AG04450 (cell line): ENCODE measurements at regions not wholly inside any gene's neighbourhood (a gene's known extent, or its start where the extent isn't known, plus 50 kb on each side); places are given as distances from the start of the nearest gene placed in this dataset.

Experiments used
- CTCF ChIA-PET: fragments of 300-600, 350-600 bp; formaldehyde crosslinking; extraction: SDS; loops from one replicate; lab custom pipeline; 2022; ENCODE audit warnings: antibody characterized with exemption, inconsistent platforms; lab: Charles Lee
- POLR2A ChIA-PET: fragments of 350-600 bp; formaldehyde crosslinking; extraction: SDS; loops from one replicate; lab custom pipeline; 2021; ENCODE audit warnings: antibody characterized with exemption, inconsistent platforms; lab: Yijun Ruan, JAX
- DNase-seq: peaks from one replicate; pipeline ENCODE4 v3.0.0-alpha.2; 2011; ENCODE audit warnings: low read depth, low spot score
- H3K27ac ChIP-seq: one replicate; pipeline ENCODE4 v1.5.1; 2012; ENCODE audit warnings: low read depth, low read length, control low read depth
- H3K27me3 ChIP-seq: one replicate; pipeline ENCODE4 v1.6.0; 2012; ENCODE audit warnings: low read length; ENCODE audit not compliant: control insufficient read depth, insufficient read depth
- H3K4me3 ChIP-seq: 2 replicates; pipeline ENCODE4 v1.5.1; 2011; ENCODE audit warnings: mild to moderate bottlenecking, low read depth, low read length, control low read depth
- H3K9me3 ChIP-seq: 2 replicates; pipeline ENCODE4 v1.5.1; 2012; ENCODE audit warnings: low read length; ENCODE audit not compliant: control insufficient read depth, insufficient read depth
- TF ChIP-seq, protein P1 (sequence below): IDR thresholded peaks from 2 replicates; pipeline ENCODE4 v1.5.1; 2011; ENCODE audit warnings: low read depth, low read length, control low read depth, inconsistent platforms

DNA sequence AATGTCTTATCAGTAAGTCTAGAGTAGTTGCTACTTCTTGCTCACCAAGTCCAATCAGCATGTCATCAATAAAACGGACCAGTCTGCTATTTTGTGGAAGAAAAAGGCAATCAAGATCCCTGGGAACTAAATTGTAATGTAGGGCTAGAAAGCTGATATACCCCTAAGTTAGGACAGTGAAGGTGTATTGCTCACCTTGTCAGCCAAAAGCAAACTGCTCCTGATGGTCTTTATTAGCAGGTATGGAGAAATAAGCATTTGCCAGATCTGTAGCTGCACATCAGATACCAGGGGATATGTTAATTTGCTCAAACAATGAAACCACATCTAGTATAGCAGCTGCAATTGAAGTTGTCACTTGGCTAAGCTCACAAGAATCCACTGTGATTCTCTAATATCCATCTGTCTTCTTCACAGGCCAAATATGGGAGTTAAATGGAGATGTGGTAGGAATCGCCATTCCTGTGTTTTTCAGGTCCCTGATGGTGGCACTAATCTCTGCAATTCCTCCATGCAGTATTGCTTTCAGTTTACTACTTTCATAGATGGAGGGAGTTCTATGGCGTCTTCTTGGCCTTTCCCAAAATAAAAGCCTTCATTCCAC, 75.0 kb downstream of the TMEM237 start:
- TF ChIP-seq, protein P1, sequence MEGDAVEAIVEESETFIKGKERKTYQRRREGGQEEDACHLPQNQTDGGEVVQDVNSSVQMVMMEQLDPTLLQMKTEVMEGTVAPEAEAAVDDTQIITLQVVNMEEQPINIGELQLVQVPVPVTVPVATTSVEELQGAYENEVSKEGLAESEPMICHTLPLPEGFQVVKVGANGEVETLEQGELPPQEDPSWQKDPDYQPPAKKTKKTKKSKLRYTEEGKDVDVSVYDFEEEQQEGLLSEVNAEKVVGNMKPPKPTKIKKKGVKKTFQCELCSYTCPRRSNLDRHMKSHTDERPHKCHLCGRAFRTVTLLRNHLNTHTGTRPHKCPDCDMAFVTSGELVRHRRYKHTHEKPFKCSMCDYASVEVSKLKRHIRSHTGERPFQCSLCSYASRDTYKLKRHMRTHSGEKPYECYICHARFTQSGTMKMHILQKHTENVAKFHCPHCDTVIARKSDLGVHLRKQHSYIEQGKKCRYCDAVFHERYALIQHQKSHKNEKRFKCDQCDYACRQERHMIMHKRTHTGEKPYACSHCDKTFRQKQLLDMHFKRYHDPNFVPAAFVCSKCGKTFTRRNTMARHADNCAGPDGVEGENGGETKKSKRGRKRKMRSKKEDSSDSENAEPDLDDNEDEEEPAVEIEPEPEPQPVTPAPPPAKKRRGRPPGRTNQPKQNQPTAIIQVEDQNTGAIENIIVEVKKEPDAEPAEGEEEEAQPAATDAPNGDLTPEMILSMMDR = no peak
- POLR2A ChIA-PET = no interaction called here
- Histone ChIP-seq H3K27ac (no peak overlapping the region), H3K9me3 (no peaks in the 10 kb centered on the region), H3K27me3 (no peaks in the 10 kb centered on the region), H3K4me3 (no peak overlapping the region)
- no peak for DNase-seq
- CTCF ChIA-PET = interaction anchor here (1.3 kb wide), 1 partner anchor 15 kb away, joined by 3 read pairs; no protein-coding TSS in a partner anchor

DNA sequence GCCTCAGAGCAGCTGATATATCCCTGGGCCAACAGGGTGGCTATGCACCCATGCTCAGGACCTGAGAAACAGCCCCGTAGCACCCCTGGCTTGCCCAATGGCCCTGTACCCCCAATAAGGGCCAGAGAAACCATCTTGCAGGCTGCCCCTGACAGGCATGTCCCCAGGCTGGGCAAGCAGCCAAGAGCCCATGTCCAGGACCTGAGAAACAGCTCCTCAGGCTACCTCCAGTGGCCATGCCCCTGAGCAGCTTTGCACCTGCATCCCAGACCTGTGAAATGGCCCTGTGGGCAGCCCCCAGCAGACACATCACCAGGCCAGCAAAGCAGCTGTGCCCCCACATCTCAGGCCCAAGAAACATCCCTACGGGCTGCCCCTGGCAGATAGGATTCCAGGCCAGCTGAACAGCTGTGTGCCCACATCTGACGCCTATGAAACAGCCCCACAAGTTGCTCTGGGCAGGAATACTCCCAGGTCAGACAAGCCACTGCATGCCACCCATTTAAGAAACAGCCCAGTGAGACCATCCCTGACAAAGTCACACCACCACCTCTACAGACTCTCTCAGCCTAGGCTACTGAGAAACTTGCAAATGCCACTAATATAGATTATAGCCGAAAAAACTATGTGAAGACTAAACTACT, 84.1 kb downstream of the TMEM237 start:
- H3K4me3 ChIP-seq = no peak overlapping the region
- TF ChIP-seq, protein P1 = no peak
- no peaks in the 10 kb centered on the region for H3K9me3 ChIP-seq
- H3K27ac ChIP-seq = no peak overlapping the region
- ChIA-PET CTCF (no interaction called here), POLR2A (no interaction called here)
- DNase-seq = no peak
- H3K27me3 ChIP-seq = no peaks in the 10 kb centered on the region

DNA sequence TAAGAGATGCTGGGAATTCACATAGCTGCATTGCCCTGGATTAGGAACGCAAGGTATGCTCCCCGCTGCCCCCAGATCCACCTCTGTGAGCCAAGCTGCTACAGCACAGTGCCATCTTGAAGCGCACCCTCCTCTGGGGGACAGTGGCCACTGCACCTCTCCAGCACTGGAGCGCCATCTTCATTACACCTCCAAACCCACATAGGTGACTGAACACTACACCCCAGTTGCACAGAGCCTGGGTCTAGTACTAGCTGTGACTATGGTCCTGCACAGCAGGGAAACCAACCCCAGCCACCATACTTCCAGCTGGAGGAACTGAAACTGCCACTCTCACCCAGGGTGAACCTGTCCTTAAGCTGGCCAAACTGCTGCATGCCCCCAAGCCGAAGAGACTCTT, 84.6 kb downstream of the TMEM237 start:
- H3K4me3 ChIP-seq = no peak overlapping the region
- POLR2A ChIA-PET = no interaction called here
- DNase-seq = no peak
- H3K27ac ChIP-seq = no peak overlapping the region
- no peaks in the 10 kb centered on the region for H3K27me3 ChIP-seq
- TF ChIP-seq, protein P1 = no peak
- CTCF ChIA-PET = no interaction called here
- no peaks in the 10 kb centered on the region for H3K9me3 ChIP-seq

DNA sequence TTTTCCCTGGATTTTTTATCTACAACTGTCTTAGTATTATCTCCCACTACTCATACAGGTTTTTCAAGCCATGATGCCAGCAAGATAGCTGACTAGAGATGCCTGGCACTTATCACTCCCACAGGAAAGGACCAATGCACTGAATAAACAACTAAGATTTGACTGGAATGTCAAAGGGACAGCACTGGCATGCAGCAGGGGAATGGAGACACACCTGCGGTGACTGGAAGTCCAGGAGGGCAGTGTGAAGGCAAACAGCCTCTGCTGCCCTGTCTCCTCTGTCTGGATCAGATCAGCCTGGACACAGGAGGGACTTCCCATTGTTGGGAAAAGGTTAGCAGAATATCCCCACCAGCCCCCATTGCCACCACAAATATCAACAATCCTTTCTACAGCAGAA, 85.1 kb downstream of the TMEM237 start:
- no peak for DNase-seq
- no peaks in the 10 kb centered on the region for H3K9me3 ChIP-seq
- TF ChIP-seq, protein P1 = no peak
- POLR2A ChIA-PET = no interaction called here
- no peaks in the 10 kb centered on the region for H3K27me3 ChIP-seq
- no peak overlapping the region for H3K27ac ChIP-seq
- CTCF ChIA-PET = no interaction called here
- H3K4me3 ChIP-seq = no peak overlapping the region

DNA sequence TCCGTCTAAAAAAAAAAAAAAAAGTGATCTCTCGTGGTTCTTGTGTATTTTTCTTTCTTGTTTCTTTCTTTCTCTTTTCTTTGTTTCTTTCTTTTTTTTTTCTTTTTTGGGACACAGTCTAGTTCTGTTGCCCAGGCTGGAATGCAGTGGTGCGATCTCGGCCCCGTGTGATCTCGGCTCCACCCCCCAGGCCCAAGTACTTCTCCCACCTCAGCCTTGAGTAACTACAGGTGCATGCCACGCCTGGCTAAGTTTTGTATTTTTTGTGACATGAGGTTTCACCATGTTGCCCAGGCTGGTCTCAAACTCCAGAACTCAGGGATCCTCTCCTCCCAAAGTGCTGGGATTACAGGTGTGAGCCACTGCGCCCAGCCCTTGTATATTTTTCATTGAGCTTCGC, 91.4 kb downstream of the TMEM237 start:
- no peak for DNase-seq
- no peaks in the 10 kb centered on the region for H3K27me3 ChIP-seq
- no peaks in the 10 kb centered on the region for H3K9me3 ChIP-seq
- TF ChIP-seq, protein P1 = no peak
- H3K4me3 ChIP-seq = no peak overlapping the region
- ChIA-PET POLR2A (no interaction called here), CTCF (no interaction called here)
- H3K27ac ChIP-seq = no peak overlapping the region
